GM20000 (cell line): ENCODE measurements at regions not wholly inside any gene's neighbourhood (a gene's known extent, or its start where the extent isn't known, plus 50 kb on each side); places are given as distances from the start of the nearest gene placed in this dataset.
A peak's percentile ranks its signal among the peaks of the same experiment; 100 is the strongest.
"Not testable (repeated sequence)": the region's sequence is repeated elsewhere in the genome, so short reads cannot be mapped to it uniquely, and the experiment has no call there.

Source experiments
- DNase-seq: peaks from one replicate; pipeline ENCODE4 v3.0.0; 2012; ENCODE audit warnings: low spot score
- CTCF ChIP-seq: IDR thresholded peaks from 2 replicates; pipeline ENCODE4 v1.5.1; 2012; ENCODE audit warnings: mild to moderate bottlenecking, control low read depth; ENCODE audit errors: extremely low read depth, missing control alignments

GRCh38 chr3:181329024-181329423 is 339.5 kb upstream of the DNAJC19 start:
- DNase-seq, result no peak
- TF ChIP-seq CTCF, result no peak

GRCh38 chr3:181328346-181328745 is 338.8 kb upstream of the DNAJC19 start:
- no peak for TF ChIP-seq CTCF
- DNase-seq, result no peak

GRCh38 chr3:181327349-181327748 is 337.8 kb upstream of the DNAJC19 start:
- no peak for TF ChIP-seq CTCF
- DNase-seq, result no peak

- TF ChIP-seq CTCF, result peak; percentile 26
Measured at GRCh38 chr3:181326637-181327223, 337.2 kb upstream of the DNAJC19 start.

GRCh38 chr3:181324516-181324915 is 335.0 kb upstream of the DNAJC19 start:
- not testable (repeated sequence) for DNase-seq

More at GRCh38 chr3:181326637-181327223, 337.2 kb upstream of the DNAJC19 start:
- DNase-seq, result peak; percentile 36

- no peak for DNase-seq
- TF ChIP-seq CTCF, result no peak
Measured at GRCh38 chr3:181318321-181318720, 328.8 kb upstream of the DNAJC19 start.

- DNase-seq, result no peak
- TF ChIP-seq CTCF, result no peak
Measured at GRCh38 chr3:181317508-181317907, 328.0 kb upstream of the DNAJC19 start.

- TF ChIP-seq CTCF, result no peak
- DNase-seq, result no peak
Measured at GRCh38 chr3:181316482-181316881, 326.9 kb upstream of the DNAJC19 start.
